HG03558 (cell line): ENCODE measurements at regions not wholly inside any gene's neighbourhood (a gene's known extent, or its start where the extent isn't known, plus 50 kb on each side); places are given as distances from the start of the nearest gene placed in this dataset.
"Not testable (repeated sequence)": the region's sequence is repeated elsewhere in the genome, so short reads cannot be mapped to it uniquely, and the experiment has no call there.

Experiments
- ATAC-seq: cut with Tn5 transposase; IDR thresholded peaks from one replicate; pipeline ENCODE4 v1.9.1; 2021; ENCODE audit warnings: moderate number of reproducible peaks; ENCODE audit not compliant: unreplicated experiment; ENCODE audit errors: extremely low read depth

GRCh38 chr10:7071421-7071820, 339.4 kb downstream of the SFMBT2 start:
- ATAC-seq, result no peak

DNA sequence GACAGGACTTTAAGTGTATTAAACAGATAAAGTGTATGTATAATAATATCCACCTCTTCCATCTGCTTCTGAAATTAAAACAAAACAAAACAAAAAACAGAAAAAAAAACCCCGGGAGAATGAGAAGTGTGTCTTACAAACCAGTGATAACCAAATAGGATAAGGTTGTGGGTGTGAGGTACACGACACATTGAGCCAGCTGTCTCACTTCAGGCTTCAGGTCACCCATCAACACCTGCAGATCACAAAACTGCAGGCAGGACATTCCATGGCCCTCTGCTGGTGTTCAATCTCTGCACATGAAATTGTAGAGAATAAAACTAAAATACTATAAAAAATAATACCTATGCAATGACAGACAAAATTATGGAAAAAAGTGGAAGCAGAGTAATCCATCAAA, 339.9 kb downstream of the SFMBT2 start:
- ATAC-seq, result no peak

- no peak for ATAC-seq
Measured at GRCh38 chr10:7069706-7070105, 341.1 kb downstream of the SFMBT2 start.

- ATAC-seq, result no peak
Measured at GRCh38 chr10:7056216-7056615, 354.6 kb downstream of the SFMBT2 start.

DNA sequence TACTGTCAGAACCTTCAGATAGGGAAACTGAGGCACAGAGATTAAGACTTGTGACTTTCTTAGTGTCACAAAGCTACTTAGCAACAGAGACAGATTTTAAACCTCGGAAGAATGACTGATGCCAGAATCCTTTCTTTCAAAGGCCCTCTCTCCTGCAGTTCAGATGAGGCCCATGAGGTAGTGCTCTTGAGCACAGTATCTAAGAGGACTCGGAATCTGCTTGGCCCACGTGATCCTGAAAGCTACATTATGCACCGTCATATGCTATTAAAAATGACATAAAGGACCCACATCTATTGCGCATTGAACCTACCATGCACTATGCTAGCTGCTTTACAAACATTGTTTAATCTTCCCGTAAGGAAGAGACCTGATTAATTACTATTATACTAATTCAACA, 355.9 kb downstream of the SFMBT2 start:
- no peak for ATAC-seq

GRCh38 chr10:7053195-7053594, 357.6 kb downstream of the SFMBT2 start:
- ATAC-seq, result no peak

DNA sequence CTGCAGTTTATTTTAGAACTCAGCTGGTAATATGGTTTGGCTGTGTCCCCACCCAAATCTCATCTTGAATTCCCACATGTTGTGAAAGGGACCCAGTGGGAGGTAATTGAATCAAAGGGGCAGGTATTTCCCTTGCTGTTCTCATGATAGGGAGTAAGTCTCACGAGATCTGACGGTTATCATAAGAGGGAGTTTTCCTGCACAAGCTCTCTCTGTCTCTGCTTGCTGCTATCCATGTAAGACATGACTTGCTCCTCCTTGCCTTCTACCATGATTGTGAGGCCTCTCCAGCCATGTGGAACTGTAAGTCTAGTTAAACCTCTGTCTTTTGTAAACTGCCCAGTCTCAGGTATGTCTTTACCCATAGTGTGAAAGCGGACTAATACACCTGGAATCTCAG, 360.8 kb downstream of the SFMBT2 start:
- not testable (repeated sequence) for ATAC-seq

- ATAC-seq, result no peak
Measured at GRCh38 chr10:7048061-7048460, 362.8 kb downstream of the SFMBT2 start.

- no peak for ATAC-seq
Measured at GRCh38 chr10:7046615-7047014, 364.2 kb downstream of the SFMBT2 start.

DNA sequence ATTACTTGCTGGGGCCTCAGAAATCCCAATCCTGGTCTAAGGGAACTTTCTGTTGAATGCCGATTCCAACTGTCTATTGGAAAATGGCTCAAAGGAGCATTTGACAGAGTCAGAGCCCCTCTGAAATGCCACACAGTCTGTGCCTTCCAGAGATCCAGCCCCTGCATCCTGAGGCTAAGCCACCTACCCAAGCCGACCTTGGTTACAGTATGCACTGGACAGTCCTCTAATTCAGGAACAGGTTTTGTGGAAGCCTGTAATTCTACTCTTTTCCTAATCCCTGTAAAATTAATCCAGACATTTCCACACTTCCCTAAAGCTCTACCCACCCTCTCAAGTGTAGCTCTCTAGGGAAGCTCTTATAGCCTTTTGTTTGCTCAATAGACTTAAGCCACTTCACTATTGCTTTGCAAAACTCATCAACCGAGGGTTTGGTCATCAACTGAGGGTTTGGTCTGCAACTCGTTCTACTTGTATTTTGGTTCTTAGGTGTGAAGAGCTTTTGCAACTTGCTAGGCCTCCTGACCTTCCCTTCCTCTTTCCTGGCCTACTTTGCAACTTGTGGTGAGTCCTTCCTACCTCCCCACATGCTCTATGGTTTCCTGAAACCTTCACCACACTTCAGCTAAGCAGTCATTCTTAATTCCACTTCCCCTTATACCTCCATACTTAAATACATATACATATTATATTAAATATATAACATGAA, 364.8 kb downstream of the SFMBT2 start:
- ATAC-seq, result no peak

DNA sequence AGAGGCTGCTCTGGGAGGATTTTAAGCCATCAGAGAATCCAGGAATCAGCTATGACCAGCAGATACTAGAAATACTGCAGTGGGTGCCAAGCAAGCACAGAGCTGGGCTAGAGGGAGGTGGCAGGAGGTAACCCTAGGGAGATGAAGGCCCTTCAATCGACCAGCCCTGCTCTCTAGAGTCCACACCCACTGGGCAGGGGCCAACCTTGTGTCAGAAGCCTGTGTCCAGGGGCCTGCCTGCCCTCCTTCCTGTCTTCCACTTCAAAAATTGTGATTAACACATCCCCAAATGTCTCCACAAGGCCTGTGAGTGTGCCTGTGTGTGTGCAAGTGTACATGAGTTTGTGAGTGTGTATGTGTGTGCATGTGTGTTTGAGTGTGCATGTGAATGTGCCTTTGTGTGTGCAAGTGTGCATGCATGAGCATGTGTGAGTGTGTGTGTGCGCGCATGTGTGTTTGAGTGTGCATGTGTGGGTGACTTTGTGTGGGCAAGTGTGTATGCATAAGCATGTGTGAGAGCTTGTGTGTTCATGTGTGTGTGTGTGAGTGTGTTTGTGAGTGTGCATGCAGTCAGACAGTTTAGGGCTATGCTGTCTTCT, 367.7 kb downstream of the SFMBT2 start:
- ATAC-seq, result no peak

DNA sequence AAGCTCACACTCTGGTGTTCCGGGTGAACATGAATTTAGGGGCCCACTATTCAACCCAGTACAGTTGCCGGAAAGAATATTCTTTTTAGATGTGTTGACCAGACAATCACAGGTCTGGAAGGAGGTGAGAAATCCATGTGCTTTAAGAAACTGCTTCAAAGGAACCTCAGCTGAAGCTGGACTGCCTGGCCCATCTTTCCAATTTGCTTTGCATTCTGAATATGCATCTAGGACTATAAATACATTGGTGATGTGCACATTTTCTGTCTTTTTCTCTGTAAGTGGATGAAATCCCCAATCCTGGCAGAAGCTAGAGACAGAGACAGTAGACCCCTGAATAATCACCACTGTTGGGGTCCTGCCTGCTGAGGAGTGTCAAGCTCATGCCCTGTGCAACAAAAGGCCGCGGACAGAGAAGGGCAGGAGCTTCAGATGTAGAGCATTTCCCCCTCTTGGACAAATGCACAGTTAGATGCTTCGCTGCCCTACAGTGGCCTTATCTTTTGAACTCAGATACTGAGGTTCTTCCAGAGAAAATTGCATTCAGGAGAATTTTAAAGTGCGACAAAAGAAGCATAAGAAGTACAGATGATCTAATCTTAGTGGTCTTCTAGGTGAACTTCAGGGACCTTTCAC, 368.3 kb downstream of the SFMBT2 start:
- ATAC-seq, result no peak

DNA sequence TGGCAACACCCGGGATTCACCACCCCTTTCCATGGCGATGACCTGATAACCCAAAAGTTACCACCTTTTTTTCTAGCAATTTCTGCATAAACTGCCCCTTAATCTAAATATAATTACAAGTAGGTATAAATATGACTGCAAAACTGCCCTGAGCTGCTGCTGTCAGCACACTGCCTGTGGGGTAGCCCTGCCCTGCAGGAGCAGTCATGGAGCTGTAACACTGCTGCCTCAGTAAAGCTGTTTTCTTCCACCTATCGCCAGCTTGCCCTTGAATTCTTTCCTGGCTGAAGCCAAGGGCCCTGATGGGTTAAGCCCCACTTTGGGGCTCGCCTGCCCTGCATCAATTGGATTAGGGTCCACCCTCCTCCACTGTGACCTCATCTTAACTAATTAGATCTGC, 368.8 kb downstream of the SFMBT2 start:
- ATAC-seq, result no peak

- ATAC-seq, result no peak
Measured at GRCh38 chr10:7040681-7041080, 370.2 kb downstream of the SFMBT2 start.

DNA sequence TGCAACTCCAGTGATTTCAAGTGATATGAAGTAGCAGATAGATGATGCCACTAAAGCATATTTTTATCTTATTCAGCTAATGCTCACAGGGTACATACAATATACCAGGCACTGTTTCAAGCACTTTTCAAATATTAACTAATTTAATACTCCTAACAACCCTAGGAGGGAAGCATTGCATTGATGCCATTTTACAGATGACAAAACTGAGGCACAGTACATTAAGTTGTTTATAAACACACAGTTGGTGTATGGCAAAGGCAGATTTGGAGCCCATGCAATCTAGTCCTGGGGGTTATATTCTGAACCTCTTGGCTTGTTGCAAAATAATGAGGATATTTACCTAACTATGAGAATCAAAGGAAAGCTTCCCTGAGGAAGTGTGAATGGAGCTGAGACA, 371.0 kb downstream of the SFMBT2 start:
- ATAC-seq, result no peak

DNA sequence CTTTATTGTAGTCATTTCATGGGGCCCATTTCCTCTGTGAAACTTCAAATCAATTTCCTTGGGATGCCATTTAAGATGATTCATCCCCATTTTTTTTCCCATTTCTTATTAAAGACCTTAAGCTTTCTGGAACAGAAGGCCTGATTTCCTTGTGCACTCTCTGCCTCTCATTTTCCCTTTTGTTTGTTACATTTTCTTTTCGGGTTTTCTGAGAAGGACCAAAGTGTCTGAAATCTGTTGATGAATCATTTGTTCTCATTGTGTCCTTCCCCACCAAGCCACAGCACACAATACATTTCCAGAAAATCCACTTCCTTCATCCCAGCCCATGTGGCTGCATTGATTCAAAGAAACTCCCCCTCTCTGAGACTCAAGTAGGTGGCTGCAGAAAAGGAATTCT, 372.4 kb downstream of the SFMBT2 start:
- ATAC-seq, result no peak

DNA sequence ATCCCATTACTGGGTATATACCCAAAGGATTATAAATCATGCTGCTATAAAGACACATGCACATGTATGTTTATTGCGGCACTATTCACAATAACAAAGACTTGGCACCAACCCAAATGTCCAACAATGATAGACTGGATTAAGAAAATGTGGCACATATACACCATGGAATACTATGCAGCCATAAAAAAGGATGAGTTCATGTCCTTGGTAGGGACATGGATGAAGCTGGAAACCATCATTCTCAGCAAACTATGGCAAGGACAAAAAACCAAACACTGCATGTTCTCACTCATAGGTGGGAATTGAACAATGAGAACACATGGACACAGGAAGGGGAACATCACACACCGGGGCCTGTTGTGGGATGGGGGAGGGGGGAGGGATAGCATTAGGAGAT, 373.4 kb downstream of the SFMBT2 start:
- not testable (repeated sequence) for ATAC-seq

DNA sequence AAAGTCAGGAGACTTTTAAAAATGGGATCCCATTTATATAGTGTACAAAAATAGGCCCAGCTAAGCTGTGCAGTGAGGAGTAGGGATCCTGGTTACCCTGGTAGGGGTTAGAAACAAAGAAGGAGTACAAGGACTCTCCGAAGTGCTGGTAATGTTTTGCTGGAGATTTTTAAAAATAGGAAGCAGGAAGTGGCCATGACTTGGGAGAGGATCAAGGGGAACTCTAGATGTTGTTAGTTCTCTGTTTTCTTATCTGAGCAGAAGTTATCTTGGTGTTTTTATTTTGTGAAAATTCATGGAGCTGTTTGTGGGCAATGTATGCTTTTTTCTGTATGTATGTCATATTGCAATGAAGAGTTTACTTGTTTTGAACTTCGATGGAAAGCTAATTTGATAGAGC, 373.9 kb downstream of the SFMBT2 start:
- ATAC-seq, result no peak

DNA sequence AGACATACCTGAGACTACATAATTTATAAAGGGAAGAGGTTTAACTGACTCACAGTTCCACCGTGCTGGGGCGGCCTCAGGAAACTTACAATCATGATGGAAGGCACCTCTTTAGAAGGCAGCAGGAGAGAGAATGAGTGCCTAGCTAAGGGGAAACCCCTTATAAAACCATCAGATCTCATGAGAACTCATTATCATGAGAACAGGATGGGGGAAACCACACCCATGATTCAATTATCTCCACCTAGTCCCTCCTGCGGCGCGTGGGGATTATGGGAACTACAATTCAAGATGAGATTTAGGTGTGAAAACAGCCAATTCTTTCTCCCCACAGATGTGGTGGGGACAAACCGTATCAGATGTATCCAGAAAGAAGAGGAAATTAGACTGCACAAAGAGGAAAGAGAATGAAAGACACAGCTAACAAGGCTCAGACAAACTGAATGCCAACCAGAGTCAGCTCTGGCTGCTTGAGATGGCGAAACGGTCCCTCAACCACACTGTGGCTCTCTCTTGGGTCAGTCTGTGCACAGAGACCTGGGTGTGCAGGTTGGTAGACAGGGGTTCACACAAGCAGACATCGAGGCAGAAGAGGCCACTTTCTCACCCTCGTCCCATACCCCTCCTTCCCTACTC, 375.6 kb downstream of the SFMBT2 start:
- no peak for ATAC-seq

DNA sequence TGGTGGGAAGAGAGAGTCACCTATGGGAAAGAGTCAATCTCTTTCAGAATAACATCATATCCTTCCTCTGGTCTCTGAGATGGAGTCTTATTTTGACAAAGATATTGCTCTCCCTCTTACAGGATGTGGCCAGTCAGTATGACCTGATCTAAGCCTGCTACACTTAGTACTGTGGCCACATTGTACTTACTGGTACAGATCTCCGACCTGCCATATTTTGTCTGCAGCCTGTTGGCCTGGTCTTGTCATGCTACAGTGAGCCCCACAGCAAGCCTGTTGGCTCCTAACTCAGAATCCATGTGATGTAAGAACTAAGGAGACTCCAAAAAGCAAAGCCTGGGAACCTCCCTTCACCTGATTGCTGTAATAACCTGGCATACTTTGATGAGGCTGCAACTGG, 377.8 kb downstream of the SFMBT2 start:
- ATAC-seq, result no peak

DNA sequence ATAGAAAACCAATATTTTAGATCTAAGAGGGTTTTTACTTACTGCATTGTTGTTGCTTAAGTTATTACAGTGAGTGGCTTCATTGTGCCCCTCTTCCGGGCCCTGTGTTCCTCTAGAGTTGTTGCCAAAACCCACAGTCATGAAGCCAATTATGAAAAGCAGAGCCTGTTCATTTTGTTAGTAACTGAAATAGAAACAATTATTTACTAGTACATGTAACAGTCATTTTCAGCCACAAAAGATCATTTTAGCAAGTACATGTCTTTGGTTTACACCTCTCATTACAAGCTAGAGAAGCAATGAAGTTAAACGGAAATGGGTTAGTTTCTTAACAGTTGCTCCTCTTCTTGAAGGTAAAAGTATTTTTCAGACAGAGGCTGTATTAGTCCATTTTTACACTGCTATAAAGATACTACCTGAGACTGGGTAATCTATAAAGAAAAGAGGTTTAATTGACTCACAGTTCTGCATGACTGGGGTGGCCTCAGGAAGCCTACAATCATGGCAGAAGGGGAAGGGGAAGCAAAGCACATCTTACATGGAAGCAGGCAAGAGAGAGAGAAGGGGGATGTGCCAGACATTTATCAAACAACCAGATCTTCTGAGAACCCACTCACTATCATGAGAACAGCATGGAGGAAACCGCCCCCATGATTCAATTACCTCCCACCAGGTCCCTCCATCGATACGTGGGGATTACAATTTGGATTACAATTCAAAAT, 380.5 kb downstream of the SFMBT2 start:
- no peak for ATAC-seq
